ENCODE measurements at regions not wholly inside any gene's neighbourhood (a gene's known extent, or its start where the extent isn't known, plus 50 kb on each side); places are given as distances from the start of the nearest gene placed in this dataset.
"Not testable (repeated sequence)": the region's sequence is repeated elsewhere in the genome, so short reads cannot be mapped to it uniquely, and the experiment has no call there.

GRCh38 chr11:67940440-67940839, 63.5 kb downstream of the UNC93B1 start:
- whole genome bisulfite sequencing (ENCODE audit: insufficient coverage) = 88% methylated on average over 1 of the region's 2 CpGs

GRCh38 chr11:67938964-67939363, 64.9 kb downstream of the UNC93B1 start:
- no CpG with 5 or more reads among the region's 4 CpGs for WGBS (ENCODE audit: insufficient coverage)
- H3K4me1 ChIP-seq (ENCODE audit: control insufficient read depth in 2 of 2, insufficient read depth in 2 of 2, low read length in 2 of 2); H2AFZ ChIP-seq (ENCODE audit: insufficient read depth, low read depth, low read length, poor library complexity, severe bottlenecking); H3K4me3 Mint-ChIP-seq; POLR2A ChIA-PET; H3K79me2 ChIP-seq (ENCODE audit: control insufficient read depth, insufficient read depth, low read length); H3K4me2 ChIP-seq (replicated peaks; ENCODE audit: low read depth, low read length, poor library complexity, severe bottlenecking); intact Hi-C loops (cut with micrococcal nuclease); H3K27me3 ChIP-seq (replicated peaks in 1 of 4; ENCODE audit: control extremely low read depth in 1 of 4, control insufficient read depth in 3 of 4, insufficient read depth in 4 of 4, low read length in 3 of 4); CTCF ChIA-PET; H3K36me3 ChIP-seq (replicated peaks in 1 of 2; ENCODE audit: control extremely low read depth in 1 of 2, control insufficient read depth in 1 of 2, extremely low read depth in 1 of 2, insufficient read depth in 2 of 2, low read length in 1 of 2); H3K9ac ChIP-seq (ENCODE audit: low read length); DNase-seq; H3K27ac Mint-ChIP-seq; ATAC-seq (ENCODE audit: low read depth); H3K27ac ChIP-seq (ENCODE audit: low read length in 2 of 2); H3K9me3 ChIP-seq (ENCODE audit: control extremely low read depth in 1 of 3, control insufficient read depth in 2 of 3, insufficient read depth in 1 of 3, low read length in 2 of 3); H4K20me1 ChIP-seq (ENCODE audit: control insufficient read depth, insufficient read depth, low read length, poor library complexity, severe bottlenecking); H3K9me3 Mint-ChIP-seq (ENCODE audit: insufficient read depth); H3K4me1 Mint-ChIP-seq; H3K4me3 ChIP-seq (ENCODE audit: control extremely low read depth in 1 of 5, extremely low read depth in 1 of 5, insufficient read depth in 1 of 5, low read depth in 2 of 5, low read length in 4 of 5): not testable (repeated sequence)
- peaks cover 12% of the 10 kb centered on the region for H3K27me3 Mint-ChIP-seq

More at GRCh38 chr11:67940440-67940839, 63.5 kb downstream of the UNC93B1 start:
- H3K79me2 ChIP-seq (ENCODE audit: control insufficient read depth, insufficient read depth, low read length); DNase-seq; POLR2A ChIA-PET; H3K4me2 ChIP-seq (replicated peaks; ENCODE audit: low read depth, low read length, poor library complexity, severe bottlenecking); H3K4me1 ChIP-seq (ENCODE audit: control insufficient read depth in 2 of 2, insufficient read depth in 2 of 2, low read length in 2 of 2); H3K4me1 Mint-ChIP-seq; H3K27ac Mint-ChIP-seq; H3K27ac ChIP-seq (ENCODE audit: low read length in 2 of 2); H2AFZ ChIP-seq (ENCODE audit: insufficient read depth, low read depth, low read length, poor library complexity, severe bottlenecking); H3K27me3 ChIP-seq (replicated peaks in 1 of 4; ENCODE audit: control extremely low read depth in 1 of 4, control insufficient read depth in 3 of 4, insufficient read depth in 4 of 4, low read length in 3 of 4); H3K36me3 ChIP-seq (replicated peaks in 1 of 2; ENCODE audit: control extremely low read depth in 1 of 2, control insufficient read depth in 1 of 2, extremely low read depth in 1 of 2, insufficient read depth in 2 of 2, low read length in 1 of 2); H3K9me3 ChIP-seq (ENCODE audit: control extremely low read depth in 1 of 3, control insufficient read depth in 2 of 3, insufficient read depth in 1 of 3, low read length in 2 of 3); intact Hi-C loops (cut with micrococcal nuclease); H3K4me3 Mint-ChIP-seq; ATAC-seq (ENCODE audit: low read depth); H3K9ac ChIP-seq (ENCODE audit: low read length); H3K4me3 ChIP-seq (ENCODE audit: control extremely low read depth in 1 of 5, extremely low read depth in 1 of 5, insufficient read depth in 1 of 5, low read depth in 2 of 5, low read length in 4 of 5); H3K9me3 Mint-ChIP-seq (ENCODE audit: insufficient read depth); CTCF ChIA-PET; H4K20me1 ChIP-seq (ENCODE audit: control insufficient read depth, insufficient read depth, low read length, poor library complexity, severe bottlenecking): not testable (repeated sequence)
- H3K27me3 Mint-ChIP-seq = peaks cover 12% of the 10 kb centered on the region

- H3K27ac Mint-ChIP-seq; H3K9ac ChIP-seq (ENCODE audit: low read length); CTCF ChIA-PET; H3K4me3 ChIP-seq (ENCODE audit: control extremely low read depth in 1 of 5, extremely low read depth in 1 of 5, insufficient read depth in 1 of 5, low read depth in 2 of 5, low read length in 4 of 5); H3K4me1 ChIP-seq (ENCODE audit: control insufficient read depth in 2 of 2, insufficient read depth in 2 of 2, low read length in 2 of 2); H3K79me2 ChIP-seq (ENCODE audit: control insufficient read depth, insufficient read depth, low read length); H3K27me3 ChIP-seq (replicated peaks in 1 of 4; ENCODE audit: control extremely low read depth in 1 of 4, control insufficient read depth in 3 of 4, insufficient read depth in 4 of 4, low read length in 3 of 4); H4K20me1 ChIP-seq (ENCODE audit: control insufficient read depth, insufficient read depth, low read length, poor library complexity, severe bottlenecking); H2AFZ ChIP-seq (ENCODE audit: insufficient read depth, low read depth, low read length, poor library complexity, severe bottlenecking); H3K9me3 Mint-ChIP-seq (ENCODE audit: insufficient read depth); H3K27ac ChIP-seq (ENCODE audit: low read length in 2 of 2); POLR2A ChIA-PET; H3K4me2 ChIP-seq (replicated peaks; ENCODE audit: low read depth, low read length, poor library complexity, severe bottlenecking); DNase-seq; H3K36me3 ChIP-seq (replicated peaks in 1 of 2; ENCODE audit: control extremely low read depth in 1 of 2, control insufficient read depth in 1 of 2, extremely low read depth in 1 of 2, insufficient read depth in 2 of 2, low read length in 1 of 2); intact Hi-C loops (cut with micrococcal nuclease); H3K9me3 ChIP-seq (ENCODE audit: control extremely low read depth in 1 of 3, control insufficient read depth in 2 of 3, insufficient read depth in 1 of 3, low read length in 2 of 3); ATAC-seq (ENCODE audit: low read depth); H3K4me1 Mint-ChIP-seq; H3K4me3 Mint-ChIP-seq: not testable (repeated sequence)
- 100% methylated on average over 1 of the region's 3 CpGs for WGBS (ENCODE audit: insufficient coverage)
- peaks cover 17% of the 10 kb centered on the region for H3K27me3 Mint-ChIP-seq
Observed at GRCh38 chr11:67938371-67938770, 65.5 kb downstream of the UNC93B1 start.

GRCh38 chr11:67923565-67923964, 80.3 kb downstream of the UNC93B1 start:
- H3K4me3 ChIP-seq (ENCODE audit: control extremely low read depth in 1 of 5, extremely low read depth in 1 of 5, insufficient read depth in 1 of 5, low read depth in 2 of 5, low read length in 4 of 5); H3K4me1 ChIP-seq (ENCODE audit: control insufficient read depth in 2 of 2, insufficient read depth in 2 of 2, low read length in 2 of 2); H3K4me3 Mint-ChIP-seq; H3K9me3 ChIP-seq (ENCODE audit: control extremely low read depth in 1 of 3, control insufficient read depth in 2 of 3, insufficient read depth in 1 of 3, low read length in 2 of 3); H3K27me3 ChIP-seq (replicated peaks in 1 of 4; ENCODE audit: control extremely low read depth in 1 of 4, control insufficient read depth in 3 of 4, insufficient read depth in 4 of 4, low read length in 3 of 4); POLR2A ChIA-PET; H3K79me2 ChIP-seq (ENCODE audit: control insufficient read depth, insufficient read depth, low read length); H2AFZ ChIP-seq (ENCODE audit: insufficient read depth, low read depth, low read length, poor library complexity, severe bottlenecking); H3K4me2 ChIP-seq (replicated peaks; ENCODE audit: low read depth, low read length, poor library complexity, severe bottlenecking); H3K36me3 ChIP-seq (replicated peaks in 1 of 2; ENCODE audit: control extremely low read depth in 1 of 2, control insufficient read depth in 1 of 2, extremely low read depth in 1 of 2, insufficient read depth in 2 of 2, low read length in 1 of 2); intact Hi-C loops (cut with micrococcal nuclease); H3K9me3 Mint-ChIP-seq (ENCODE audit: insufficient read depth); H3K27ac Mint-ChIP-seq; H4K20me1 ChIP-seq (ENCODE audit: control insufficient read depth, insufficient read depth, low read length, poor library complexity, severe bottlenecking); ATAC-seq (ENCODE audit: low read depth); H3K27ac ChIP-seq (ENCODE audit: low read length in 2 of 2); CTCF ChIA-PET; H3K4me1 Mint-ChIP-seq; H3K9ac ChIP-seq (ENCODE audit: low read length); DNase-seq: not testable (repeated sequence)
- no CpG with 5 or more reads among the region's 7 CpGs for WGBS (ENCODE audit: insufficient coverage)
- peaks cover 36% of the 10 kb centered on the region for H3K27me3 Mint-ChIP-seq
